GM12873 (cell line): ENCODE measurements at regions not wholly inside any gene's neighbourhood (a gene's known extent, or its start where the extent isn't known, plus 50 kb on each side); places are given as distances from the start of the nearest gene placed in this dataset.

ENCODE experiments used
- CTCF ChIP-seq: IDR thresholded peaks from 2 replicates; pipeline ENCODE4 v1.5.1; 2012; ENCODE audit warnings: low read depth, mild to moderate bottlenecking, moderate library complexity, low read length, control low read depth; ENCODE audit not compliant: insufficient read depth; ENCODE audit errors: missing control alignments

GRCh38 chr13:47508527-47509228 lies 492.4 kb downstream of the SUCLA2 start:
- TF ChIP-seq CTCF = no peak

GRCh38 chr13:47503475-47503874 lies 497.6 kb downstream of the SUCLA2 start:
- no peak for TF ChIP-seq CTCF

- no peak for TF ChIP-seq CTCF
Measured at GRCh38 chr13:47502166-47502565, 498.9 kb downstream of the SUCLA2 start.

GRCh38 chr13:47499358-47500150 lies 501.5 kb downstream of the SUCLA2 start:
- no peak for TF ChIP-seq CTCF

- no peak for TF ChIP-seq CTCF
Measured at GRCh38 chr13:47484548-47484947, 516.5 kb downstream of the SUCLA2 start.

- no peak for TF ChIP-seq CTCF
Measured at GRCh38 chr13:47481536-47481935, 519.5 kb downstream of the SUCLA2 start.

- no peak for TF ChIP-seq CTCF
Measured at GRCh38 chr13:47480951-47481350, 520.1 kb downstream of the SUCLA2 start.
